GM06990 (cell line): ENCODE measurements at regions not wholly inside any gene's neighbourhood (a gene's known extent, or its start where the extent isn't known, plus 50 kb on each side); places are given as distances from the start of the nearest gene placed in this dataset.

Experiments
- DNase-seq: peaks from one replicate; pipeline ENCODE4 v3.0.0-alpha.2; 2011; ENCODE audit not compliant: insufficient read length; ENCODE audit errors: extremely low read depth
- H3K27me3 ChIP-seq: replicated peaks from 2 replicates; pipeline ENCODE4 v1.6.0; 2011; ENCODE audit warnings: low read length; ENCODE audit not compliant: control insufficient read depth, insufficient read depth
- H3K36me3 ChIP-seq: 2 replicates; pipeline ENCODE4 v1.5.1; 2011; ENCODE audit warnings: low read length; ENCODE audit not compliant: control insufficient read depth, insufficient read depth
- H3K4me3 ChIP-seq: replicated peaks from 2 replicates; pipeline ENCODE4 v1.5.1; 2011; ENCODE audit warnings: low read depth, mild to moderate bottlenecking, control low read depth, low read length
- TF ChIP-seq, protein P1 (sequence below): IDR thresholded peaks from 2 replicates; pipeline ENCODE4 v1.5.1; 2011; ENCODE audit warnings: low read length, control low read depth, mild to moderate bottlenecking, inconsistent platforms; ENCODE audit not compliant: insufficient read depth, poor library complexity, severe bottlenecking

GRCh38 chr9:106701611-106702010 is 161.4 kb upstream of the ZNF462 start:
- DNase-seq: no peak
- no peak overlapping the region for H3K4me3 ChIP-seq
- TF ChIP-seq, protein P1, sequence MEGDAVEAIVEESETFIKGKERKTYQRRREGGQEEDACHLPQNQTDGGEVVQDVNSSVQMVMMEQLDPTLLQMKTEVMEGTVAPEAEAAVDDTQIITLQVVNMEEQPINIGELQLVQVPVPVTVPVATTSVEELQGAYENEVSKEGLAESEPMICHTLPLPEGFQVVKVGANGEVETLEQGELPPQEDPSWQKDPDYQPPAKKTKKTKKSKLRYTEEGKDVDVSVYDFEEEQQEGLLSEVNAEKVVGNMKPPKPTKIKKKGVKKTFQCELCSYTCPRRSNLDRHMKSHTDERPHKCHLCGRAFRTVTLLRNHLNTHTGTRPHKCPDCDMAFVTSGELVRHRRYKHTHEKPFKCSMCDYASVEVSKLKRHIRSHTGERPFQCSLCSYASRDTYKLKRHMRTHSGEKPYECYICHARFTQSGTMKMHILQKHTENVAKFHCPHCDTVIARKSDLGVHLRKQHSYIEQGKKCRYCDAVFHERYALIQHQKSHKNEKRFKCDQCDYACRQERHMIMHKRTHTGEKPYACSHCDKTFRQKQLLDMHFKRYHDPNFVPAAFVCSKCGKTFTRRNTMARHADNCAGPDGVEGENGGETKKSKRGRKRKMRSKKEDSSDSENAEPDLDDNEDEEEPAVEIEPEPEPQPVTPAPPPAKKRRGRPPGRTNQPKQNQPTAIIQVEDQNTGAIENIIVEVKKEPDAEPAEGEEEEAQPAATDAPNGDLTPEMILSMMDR: no peak
- H3K36me3 ChIP-seq: no peaks in the 10 kb centered on the region
- no peaks in the 10 kb centered on the region for H3K27me3 ChIP-seq

DNA sequence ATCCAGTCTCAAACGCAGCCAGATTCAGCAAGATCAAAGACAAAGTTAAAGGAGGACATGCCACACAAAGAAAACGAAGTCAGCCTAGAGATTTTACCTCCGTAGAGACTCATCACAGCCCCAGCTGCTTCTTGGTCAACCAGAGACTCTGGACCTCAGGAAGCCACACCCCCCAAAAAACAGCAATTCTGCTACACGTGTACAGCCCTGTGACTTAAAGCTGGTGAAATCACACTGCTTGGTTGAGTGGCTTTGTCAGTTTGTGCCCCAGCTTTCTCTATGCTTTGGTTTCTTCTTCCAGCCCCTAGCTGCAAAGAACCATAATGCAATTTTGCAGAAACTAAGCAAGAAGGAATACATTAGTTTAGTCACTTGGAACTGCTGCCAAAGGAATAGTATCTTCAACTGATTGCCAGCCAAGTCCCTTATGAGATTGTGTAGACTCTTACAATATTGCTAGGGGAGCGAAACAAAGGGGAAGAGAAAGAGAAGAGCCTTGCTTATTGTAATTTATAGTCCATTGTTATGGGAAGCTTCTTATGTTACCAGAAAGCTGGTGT is 158.8 kb upstream of the ZNF462 start:
- Histone ChIP-seq H3K27me3 (no peaks in the 10 kb centered on the region), H3K36me3 (no peaks in the 10 kb centered on the region), H3K4me3 (no peak overlapping the region)
- TF ChIP-seq, protein P1: no peak
- no peak for DNase-seq

DNA sequence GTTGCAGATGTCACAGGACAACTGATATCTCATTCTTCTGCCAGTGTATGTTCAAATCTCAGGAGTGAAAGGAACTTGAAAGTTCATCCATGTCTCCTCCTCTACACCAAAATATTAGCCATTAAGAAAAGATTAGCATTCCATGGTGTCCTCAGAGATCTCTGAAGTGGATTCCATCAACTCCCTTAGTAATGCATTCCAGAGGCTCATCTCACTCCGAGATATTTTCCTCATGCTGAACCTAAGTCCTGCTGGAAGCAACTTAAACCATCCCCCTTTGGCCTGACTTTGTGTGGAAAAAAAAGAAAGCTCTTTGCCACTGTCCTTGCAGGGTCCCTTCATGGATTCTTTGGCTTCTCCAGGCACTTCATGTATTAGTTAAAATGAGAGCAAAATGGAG is 155.7 kb upstream of the ZNF462 start:
- Histone ChIP-seq H3K27me3 (no peaks in the 10 kb centered on the region), H3K4me3 (no peak overlapping the region), H3K36me3 (no peaks in the 10 kb centered on the region)
- DNase-seq: no peak
- TF ChIP-seq, protein P1: no peak

DNA sequence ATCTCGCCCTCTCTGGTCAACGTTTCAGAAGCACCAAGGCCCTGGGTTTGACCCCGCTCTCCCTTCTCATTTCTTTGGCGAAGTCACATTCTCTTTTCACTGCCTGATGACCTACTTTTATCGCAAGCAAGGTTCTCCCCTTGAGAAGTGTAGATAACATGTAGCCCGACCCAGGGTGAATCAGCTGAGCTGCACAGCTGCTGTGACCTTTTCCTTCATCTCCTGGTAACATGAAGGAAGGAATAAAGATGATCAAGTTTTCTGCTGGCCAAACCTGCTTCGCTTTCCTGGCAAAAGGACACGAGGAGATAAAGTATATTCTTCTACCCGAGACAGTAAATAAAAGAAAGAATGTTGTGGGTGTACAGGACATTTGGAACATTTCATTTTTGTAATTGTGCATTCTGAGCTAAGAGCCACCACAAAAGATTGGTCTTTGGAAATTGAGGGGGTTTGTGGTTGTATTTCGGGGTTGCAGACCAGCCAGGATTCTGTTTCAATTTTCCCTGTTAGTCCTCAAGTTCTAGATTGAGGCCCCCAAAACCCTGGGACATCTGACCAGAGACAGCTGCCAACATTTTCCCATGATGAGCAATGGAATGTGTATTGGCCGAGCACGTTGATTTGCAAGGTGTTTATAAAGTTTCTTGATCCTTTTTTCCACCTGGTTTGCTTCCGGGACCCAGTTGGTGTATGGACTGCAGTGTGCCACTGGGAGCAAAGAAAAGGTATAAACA is 155.1 kb upstream of the ZNF462 start:
- no peak for DNase-seq
- TF ChIP-seq, protein P1: no peak
- no peaks in the 10 kb centered on the region for H3K36me3 ChIP-seq
- H3K27me3 ChIP-seq: no peaks in the 10 kb centered on the region
- no peak overlapping the region for H3K4me3 ChIP-seq

DNA sequence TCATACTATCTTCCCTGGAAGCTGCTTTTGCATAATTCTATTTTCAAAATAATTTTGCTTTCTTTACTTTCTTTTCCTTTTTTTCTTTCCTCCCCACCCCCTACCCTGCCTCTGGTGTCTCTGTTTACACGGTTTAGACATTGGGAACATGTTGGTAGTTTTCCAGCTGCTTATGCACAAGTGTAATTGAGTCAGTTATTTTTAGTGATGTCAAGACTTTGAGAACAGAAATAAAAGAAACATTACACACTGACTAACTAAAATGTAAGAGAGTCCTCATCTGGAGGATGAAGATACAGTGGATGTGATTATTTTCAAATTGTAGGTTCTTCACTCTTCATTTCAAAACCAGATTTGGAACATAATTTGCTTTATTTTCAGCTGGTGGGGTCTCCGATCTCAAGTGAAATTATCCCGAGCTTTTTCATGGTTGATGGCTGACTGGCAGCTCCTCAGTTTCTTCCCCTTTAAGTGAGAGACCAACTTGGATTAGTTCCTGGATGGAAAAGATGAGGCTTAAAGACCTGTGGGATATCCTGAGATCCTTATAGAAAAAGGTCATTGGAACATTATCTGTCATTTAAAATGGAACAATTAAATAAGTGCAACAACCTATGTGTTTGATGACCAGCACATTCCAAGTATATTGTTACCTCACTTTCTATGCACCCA is 154.4 kb upstream of the ZNF462 start:
- Histone ChIP-seq H3K4me3 (no peak overlapping the region), H3K27me3 (no peaks in the 10 kb centered on the region), H3K36me3 (no peaks in the 10 kb centered on the region)
- DNase-seq: no peak
- TF ChIP-seq, protein P1: no peak
